Vagina (tissue), 2 donors: ENCODE measurements at regions not wholly inside any gene's neighbourhood (a gene's known extent, or its start where the extent isn't known, plus 50 kb on each side); places are given as distances from the start of the nearest gene placed in this dataset.
A peak's percentile ranks its signal among the peaks of the same experiment; 100 is the strongest.

Experiments used
- DNase-seq, 2 donors: peaks; one replicate each; pipeline ENCODE4 v3.0.0-alpha.2; 2017; ENCODE audit errors: extremely low spot score in 2 of 2
- H3K27ac ChIP-seq: fragments of 200-600 bp; sonication (generic); one replicate; pipeline ENCODE4 v1.5.1; 2019
- H3K27me3 ChIP-seq: fragments of 200-600 bp; sonication (generic); one replicate; pipeline ENCODE4 v1.5.1; 2019
- H3K36me3 ChIP-seq, 2 donors: fragments of 200-600 bp; sonication (generic); one replicate each; pipeline ENCODE4 v1.5.1; 2017 to 2019
- H3K4me1 ChIP-seq: fragments of 200-600 bp; sonication (generic); one replicate; pipeline ENCODE4 v1.5.1; 2019
- H3K4me3 ChIP-seq, 2 donors: fragments of 200-600 bp; sonication (generic); 1 replicate in 1 of 2; 2 replicates in 1 of 2; pipeline ENCODE4 v1.5.1; 2016 to 2019
- H3K9me3 ChIP-seq: fragments of 200-600 bp; sonication (generic); one replicate; pipeline ENCODE4 v1.5.1; 2019
- POLR2A ChIP-seq, 2 donors: fragments of 450-650 bp; IDR thresholded peaks; one replicate each; pipeline ENCODE4 v1.6.1; 2017; ENCODE audit warnings: antibody characterized with exemption in 2 of 2, mild to moderate bottlenecking in 2 of 2, moderate library complexity in 2 of 2
- POLR2AphosphoS5 ChIP-seq, 2 donors: sonication (generic); formaldehyde crosslinking; IDR thresholded peaks; one replicate each; pipeline ENCODE4 v1.9.0; 2017; ENCODE audit warnings: antibody characterized with exemption in 2 of 2, mild to moderate bottlenecking in 2 of 2, low read depth in 1 of 2; ENCODE audit not compliant: insufficient read depth in 1 of 2
- intact Hi-C: fragments of 100-400 bp; cut with DNase I; formaldehyde crosslinking; loops from one replicate; pipeline ENCODE4 v1.15.1; 2023
- TF ChIP-seq, protein P1 (sequence below), 3 experiments: fragments of 450-650 bp in 2 of 3; fragments of 200-600 bp in 1 of 3; sonication (generic) in 1 of 3; IDR thresholded peaks; one replicate each; pipeline ENCODE4 v1.5.1; 2017 to 2019; ENCODE audit warnings: antibody characterized with exemption in 3 of 3, mild to moderate bottlenecking in 2 of 3, moderate library complexity in 2 of 3

DNA sequence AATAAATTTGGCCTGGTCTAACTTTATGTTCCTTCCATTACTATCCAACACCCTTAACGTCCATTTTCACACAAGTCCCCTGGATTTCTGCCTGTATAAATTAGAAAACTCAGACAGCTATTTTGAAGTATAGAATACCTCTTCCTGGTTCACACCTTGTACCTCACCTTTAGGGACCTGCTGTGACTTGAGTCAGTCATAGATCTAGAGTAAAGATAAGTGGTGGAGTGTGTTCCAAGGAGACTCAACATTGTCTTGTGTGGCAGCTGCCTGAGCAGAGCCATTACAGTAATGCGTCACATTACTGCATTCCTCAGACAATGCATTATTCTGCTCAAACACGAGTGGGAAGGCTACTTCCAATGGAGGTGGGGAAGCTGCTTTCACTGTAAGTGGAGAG, 513.9 kb downstream of the ADRA2A start:
- intact Hi-C loops, result no loop called here
- no peak overlapping the region for H3K27ac ChIP-seq
- H3K9me3 ChIP-seq, result no peaks in the 10 kb centered on the region
- no peak for DNase-seq
- TF ChIP-seq POLR2AphosphoS5 (IDR thresholded peaks at IDR 0.05; ENCODE audit: insufficient read depth in 1 of 2, low read depth in 1 of 2) (no peak), POLR2A (IDR thresholded peaks at IDR 0.05) (no peak)
- no peaks in the 10 kb centered on the region for H3K27me3 ChIP-seq
- no peaks in the 10 kb centered on the region for H3K4me1 ChIP-seq
- H3K4me3 ChIP-seq, result no peak overlapping the region
- no peaks in the 10 kb centered on the region for H3K36me3 ChIP-seq

DNA sequence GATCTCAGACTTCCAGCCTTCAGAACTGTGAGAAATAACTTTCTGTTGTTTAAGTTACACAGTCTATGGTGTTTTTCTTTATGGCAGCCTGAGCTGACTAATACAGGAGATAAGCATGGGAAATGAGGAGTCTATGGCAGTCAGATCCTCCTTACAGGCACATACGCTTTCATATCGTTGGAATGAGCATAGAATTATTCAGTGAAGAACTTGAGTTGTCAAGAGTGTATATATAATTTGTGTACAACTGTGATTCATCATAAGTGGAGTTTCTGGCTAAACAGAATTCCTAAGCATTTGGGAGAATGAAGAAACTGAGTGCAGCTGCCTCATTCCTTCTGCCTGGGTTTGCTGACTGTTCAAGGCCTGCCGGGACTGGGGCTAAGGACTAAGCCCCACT, 516.7 kb downstream of the ADRA2A start:
- Histone ChIP-seq H3K27ac (no peak overlapping the region), H3K9me3 (no peaks in the 10 kb centered on the region), H3K27me3 (no peaks in the 10 kb centered on the region), H3K36me3 (no peaks in the 10 kb centered on the region), H3K4me1 (no peaks in the 10 kb centered on the region), H3K4me3 (no peak overlapping the region)
- TF ChIP-seq, protein P1, sequence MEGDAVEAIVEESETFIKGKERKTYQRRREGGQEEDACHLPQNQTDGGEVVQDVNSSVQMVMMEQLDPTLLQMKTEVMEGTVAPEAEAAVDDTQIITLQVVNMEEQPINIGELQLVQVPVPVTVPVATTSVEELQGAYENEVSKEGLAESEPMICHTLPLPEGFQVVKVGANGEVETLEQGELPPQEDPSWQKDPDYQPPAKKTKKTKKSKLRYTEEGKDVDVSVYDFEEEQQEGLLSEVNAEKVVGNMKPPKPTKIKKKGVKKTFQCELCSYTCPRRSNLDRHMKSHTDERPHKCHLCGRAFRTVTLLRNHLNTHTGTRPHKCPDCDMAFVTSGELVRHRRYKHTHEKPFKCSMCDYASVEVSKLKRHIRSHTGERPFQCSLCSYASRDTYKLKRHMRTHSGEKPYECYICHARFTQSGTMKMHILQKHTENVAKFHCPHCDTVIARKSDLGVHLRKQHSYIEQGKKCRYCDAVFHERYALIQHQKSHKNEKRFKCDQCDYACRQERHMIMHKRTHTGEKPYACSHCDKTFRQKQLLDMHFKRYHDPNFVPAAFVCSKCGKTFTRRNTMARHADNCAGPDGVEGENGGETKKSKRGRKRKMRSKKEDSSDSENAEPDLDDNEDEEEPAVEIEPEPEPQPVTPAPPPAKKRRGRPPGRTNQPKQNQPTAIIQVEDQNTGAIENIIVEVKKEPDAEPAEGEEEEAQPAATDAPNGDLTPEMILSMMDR (IDR thresholded peaks at IDR 0.05), result no peak
- TF ChIP-seq POLR2A (IDR thresholded peaks at IDR 0.05) (no peak), POLR2AphosphoS5 (IDR thresholded peaks at IDR 0.05; ENCODE audit: insufficient read depth in 1 of 2, low read depth in 1 of 2) (peak in 1 of 2 donors; percentile 23)
- intact Hi-C loops, result no loop called here
- DNase-seq, result no peak

DNA sequence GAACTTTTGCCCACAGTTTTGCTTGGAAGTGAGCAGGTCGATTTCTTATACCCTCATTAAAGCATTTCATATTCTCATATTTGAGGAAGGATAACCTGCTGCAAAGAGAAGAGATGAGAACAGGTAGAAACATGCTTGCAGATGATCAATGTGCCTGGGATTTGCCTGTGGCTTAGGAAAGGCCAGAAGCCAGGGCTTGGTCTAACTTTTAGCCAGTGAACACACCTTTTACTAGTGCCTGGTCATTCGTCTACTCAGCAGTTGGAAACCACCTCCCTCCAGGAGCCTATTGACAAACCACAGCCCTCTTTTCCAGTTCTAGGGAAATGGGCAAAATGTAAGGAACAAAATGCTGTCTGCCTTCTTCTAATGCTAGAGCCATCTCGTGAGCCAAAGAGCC, 518.3 kb downstream of the ADRA2A start:
- TF ChIP-seq, protein P1 (IDR thresholded peaks at IDR 0.05), result no peak
- TF ChIP-seq POLR2A (IDR thresholded peaks at IDR 0.05) (no peak), POLR2AphosphoS5 (IDR thresholded peaks at IDR 0.05; ENCODE audit: insufficient read depth in 1 of 2, low read depth in 1 of 2) (no peak)
- Histone ChIP-seq H3K9me3 (no peaks in the 10 kb centered on the region), H3K27ac (no peak overlapping the region), H3K4me3 (no peak overlapping the region), H3K36me3 (no peaks in the 10 kb centered on the region), H3K27me3 (no peaks in the 10 kb centered on the region), H3K4me1 (no peaks in the 10 kb centered on the region)
- no peak for DNase-seq
- intact Hi-C loops, result no loop called here

DNA sequence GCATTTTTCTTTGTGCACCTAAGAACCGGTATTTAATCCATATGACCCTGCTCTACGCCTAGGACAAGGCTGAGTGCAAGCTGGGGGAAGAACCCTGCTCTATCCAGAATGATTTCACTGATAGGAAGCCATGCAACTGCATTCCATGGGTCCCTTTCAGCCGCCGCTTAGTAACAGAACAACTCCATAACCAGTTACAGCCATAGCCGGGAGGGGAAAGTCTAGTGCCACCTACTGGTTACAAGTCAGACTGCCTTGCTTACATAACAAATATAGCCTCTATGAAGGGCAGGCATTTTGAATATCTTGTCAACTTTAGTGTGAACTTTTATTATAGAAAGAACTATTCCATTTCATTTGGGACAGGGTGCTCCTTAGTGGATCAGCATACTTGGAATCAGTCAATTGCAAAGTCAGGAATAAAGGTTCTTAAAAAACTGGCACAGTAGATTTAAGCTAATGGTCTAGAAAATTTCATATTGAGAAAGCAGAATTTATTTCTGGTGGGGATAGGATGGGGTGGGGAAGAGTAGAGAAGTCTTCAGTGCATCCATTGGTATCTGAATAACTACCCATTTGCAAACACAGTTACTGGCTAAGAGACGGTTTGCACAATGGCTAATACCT, 521.7 kb downstream of the ADRA2A start:
- intact Hi-C loops, result no loop called here
- H3K27me3 ChIP-seq, result no peaks in the 10 kb centered on the region
- H3K9me3 ChIP-seq, result no peaks in the 10 kb centered on the region
- no peaks in the 10 kb centered on the region for H3K36me3 ChIP-seq
- no peak for DNase-seq
- no peak overlapping the region for H3K4me3 ChIP-seq
- H3K27ac ChIP-seq, result no peak overlapping the region
- TF ChIP-seq POLR2AphosphoS5 (IDR thresholded peaks at IDR 0.05; ENCODE audit: insufficient read depth in 1 of 2, low read depth in 1 of 2), result peak in 1 of 2 donors; percentile 8
- no peak for TF ChIP-seq POLR2A (IDR thresholded peaks at IDR 0.05)
- TF ChIP-seq, protein P1 (IDR thresholded peaks at IDR 0.05), result peak; percentile 50 to 68 (median 58)
- H3K4me1 ChIP-seq, result no peaks in the 10 kb centered on the region

DNA sequence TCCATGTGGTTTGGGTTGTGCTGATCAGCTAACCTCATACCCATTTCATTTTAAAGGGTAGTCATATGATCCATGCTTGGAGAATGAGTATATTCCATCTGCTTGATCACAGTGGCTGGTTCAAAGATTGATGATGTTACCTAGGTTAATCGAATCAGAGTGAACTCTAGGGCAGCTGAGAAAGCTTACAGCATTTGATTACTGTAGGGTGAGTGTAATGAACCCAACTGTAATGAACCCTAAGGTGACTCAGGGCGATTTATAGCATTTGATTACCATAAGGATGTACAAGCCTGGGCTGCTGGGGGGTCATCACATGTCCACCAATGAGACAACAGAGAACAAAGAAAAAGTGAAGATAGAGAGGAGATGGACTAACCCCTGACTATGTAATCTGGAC, 523.1 kb downstream of the ADRA2A start:
- no peak overlapping the region for H3K27ac ChIP-seq
- DNase-seq, result no peak
- no peaks in the 10 kb centered on the region for H3K27me3 ChIP-seq
- TF ChIP-seq POLR2AphosphoS5 (IDR thresholded peaks at IDR 0.05; ENCODE audit: insufficient read depth in 1 of 2, low read depth in 1 of 2), result no peak
- TF ChIP-seq, protein P1 (IDR thresholded peaks at IDR 0.05), result no peak
- no peaks in the 10 kb centered on the region for H3K36me3 ChIP-seq
- H3K4me1 ChIP-seq, result no peaks in the 10 kb centered on the region
- H3K4me3 ChIP-seq, result no peak overlapping the region
- no peaks in the 10 kb centered on the region for H3K9me3 ChIP-seq
- intact Hi-C loops, result no loop called here
